ENCODE measurements at regions not wholly inside any gene's neighbourhood (a gene's known extent, or its start where the extent isn't known, plus 50 kb on each side); places are given as distances from the start of the nearest gene placed in this dataset.

DNA sequence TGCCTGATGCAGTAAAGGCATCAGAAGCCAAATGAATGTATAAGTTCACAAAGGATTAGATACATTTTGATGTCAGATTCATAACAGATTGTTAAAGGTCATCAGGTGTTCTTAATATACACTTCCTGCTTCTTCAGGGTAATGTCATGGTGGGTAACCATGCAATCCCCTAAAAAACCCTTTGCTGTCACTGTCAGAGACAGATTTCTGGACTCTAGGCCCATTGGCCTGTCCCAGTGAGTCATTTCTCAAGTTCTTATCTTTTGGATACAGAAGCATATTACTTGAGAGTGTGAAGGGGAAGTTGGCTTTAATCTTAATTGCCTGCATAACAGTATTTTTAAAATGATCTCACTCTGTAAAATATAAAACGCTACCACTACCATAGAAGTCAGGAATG lies 895.6 kb upstream of the MAP3K7 start:
- no peaks in the 10 kb centered on the region for H3K4me1 ChIP-seq (ENCODE audit: control insufficient read depth in 1 of 2, insufficient read depth in 2 of 2, low read length in 2 of 2)
- no peaks in the 10 kb centered on the region for H3K9me3 ChIP-seq (ENCODE audit: control insufficient read depth in 1 of 2, low read length in 2 of 2)
- H3K27ac ChIP-seq (ENCODE audit: low read length) = no peak overlapping the region
- H3K27me3 ChIP-seq (ENCODE audit: low read depth, low read length) = no peaks in the 10 kb centered on the region
- H3K4me3 ChIP-seq (ENCODE audit: low read depth in 1 of 2, low read length in 2 of 2) = no peak overlapping the region
- no peaks in the 10 kb centered on the region for H3K36me3 ChIP-seq (ENCODE audit: control insufficient read depth in 1 of 2, insufficient read depth in 2 of 2, low read length in 2 of 2)

- Histone ChIP-seq H3K27me3 (ENCODE audit: low read depth, low read length) (no peaks in the 10 kb centered on the region), H3K27ac (ENCODE audit: low read length) (no peak overlapping the region), H3K4me3 (ENCODE audit: low read depth in 1 of 2, low read length in 2 of 2) (no peak overlapping the region), H3K9me3 (ENCODE audit: control insufficient read depth in 1 of 2, low read length in 2 of 2) (no peaks in the 10 kb centered on the region), H3K36me3 (ENCODE audit: control insufficient read depth in 1 of 2, insufficient read depth in 2 of 2, low read length in 2 of 2) (no peaks in the 10 kb centered on the region), H3K4me1 (ENCODE audit: control insufficient read depth in 1 of 2, insufficient read depth in 2 of 2, low read length in 2 of 2) (peaks cover 0 to 6% of the 10 kb centered on the region in 2 donors)
These were observed 893.5 kb upstream of the MAP3K7 start for GRCh38 chr6:91480402-91480801.

DNA sequence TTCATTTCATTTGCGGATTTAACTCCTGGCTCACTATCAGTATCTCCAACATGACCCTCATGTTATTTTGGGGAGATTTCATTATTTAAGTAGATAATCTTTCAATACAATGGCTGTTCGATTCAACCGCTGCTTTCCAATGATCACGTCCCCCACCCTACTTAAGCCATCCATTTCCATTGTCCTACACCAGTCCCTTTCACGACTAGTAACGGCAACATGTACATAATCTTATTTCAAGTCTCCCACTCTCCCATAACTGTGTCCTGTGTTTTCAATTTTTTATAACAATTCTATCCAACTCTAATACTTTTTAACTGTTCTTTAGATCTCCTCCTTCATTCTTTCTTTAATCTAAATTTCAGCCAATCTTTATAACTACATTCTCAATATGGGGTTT lies 890.8 kb upstream of the MAP3K7 start:
- Histone ChIP-seq H3K27ac (ENCODE audit: low read length) (no peak overlapping the region), H3K9me3 (ENCODE audit: control insufficient read depth in 1 of 2, low read length in 2 of 2) (no peaks in the 10 kb centered on the region), H3K4me1 (ENCODE audit: control insufficient read depth in 1 of 2, insufficient read depth in 2 of 2, low read length in 2 of 2) (peaks cover 0 to 6% of the 10 kb centered on the region in 2 donors), H3K36me3 (ENCODE audit: control insufficient read depth in 1 of 2, insufficient read depth in 2 of 2, low read length in 2 of 2) (no peaks in the 10 kb centered on the region), H3K4me3 (ENCODE audit: low read depth in 1 of 2, low read length in 2 of 2) (no peak overlapping the region), H3K27me3 (ENCODE audit: low read depth, low read length) (no peaks in the 10 kb centered on the region)

DNA sequence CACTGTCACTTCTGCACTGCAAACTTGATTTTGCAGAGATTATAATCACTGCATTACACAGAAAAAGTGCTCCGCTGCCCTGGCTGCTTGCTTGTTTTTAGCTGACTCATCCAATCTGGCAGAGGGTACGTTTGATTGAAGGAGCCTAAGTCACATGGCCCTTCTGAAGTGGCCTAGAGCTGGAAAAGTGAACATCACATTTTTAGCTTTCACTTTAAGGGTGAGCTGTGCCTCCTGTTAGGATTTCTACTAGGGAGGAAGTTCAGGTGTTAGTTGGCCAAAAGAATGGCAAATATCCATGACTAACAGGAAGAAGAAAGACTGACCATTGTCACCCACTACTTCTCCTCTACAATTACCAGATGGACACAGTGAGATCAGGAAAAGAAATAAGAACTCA lies 889.1 kb upstream of the MAP3K7 start:
- peak overlapping the region in 1 of 2 donors; percentile 7 for H3K4me3 ChIP-seq (ENCODE audit: low read depth in 1 of 2, low read length in 2 of 2)

DNA sequence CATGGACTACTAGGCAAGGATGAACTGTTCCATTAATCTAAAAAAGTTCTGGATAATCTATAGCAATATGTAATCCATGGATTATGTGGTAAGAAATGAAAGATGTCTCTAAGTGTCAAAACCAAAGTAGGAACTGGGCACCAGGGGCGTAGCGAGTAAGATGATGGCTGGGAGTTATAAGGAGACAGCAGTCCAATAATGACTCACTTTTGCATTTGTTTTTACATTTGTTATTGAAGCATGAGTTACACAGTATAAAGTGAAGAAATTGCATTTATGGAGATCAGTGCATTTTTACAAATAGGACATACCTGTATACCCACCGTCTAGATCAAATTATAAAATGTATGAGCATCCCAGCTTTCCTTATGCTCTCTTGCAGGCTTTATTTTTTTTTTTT lies 878.5 kb upstream of the MAP3K7 start:
- Histone ChIP-seq H3K9me3 (ENCODE audit: control insufficient read depth in 1 of 2, low read length in 2 of 2) (no peaks in the 10 kb centered on the region), H3K4me3 (ENCODE audit: low read depth in 1 of 2, low read length in 2 of 2) (no peak overlapping the region), H3K27me3 (ENCODE audit: low read depth, low read length) (no peaks in the 10 kb centered on the region), H3K4me1 (ENCODE audit: control insufficient read depth in 1 of 2, insufficient read depth in 2 of 2, low read length in 2 of 2) (no peaks in the 10 kb centered on the region), H3K36me3 (ENCODE audit: control insufficient read depth in 1 of 2, insufficient read depth in 2 of 2, low read length in 2 of 2) (no peaks in the 10 kb centered on the region), H3K27ac (ENCODE audit: low read length) (no peak overlapping the region)

More for the DNA sequence above, 889.1 kb upstream of the MAP3K7 start:
- no peaks in the 10 kb centered on the region for H3K9me3 ChIP-seq (ENCODE audit: control insufficient read depth in 1 of 2, low read length in 2 of 2)
- H3K36me3 ChIP-seq (ENCODE audit: control insufficient read depth in 1 of 2, insufficient read depth in 2 of 2, low read length in 2 of 2) = no peaks in the 10 kb centered on the region
- H3K27me3 ChIP-seq (ENCODE audit: low read depth, low read length) = no peaks in the 10 kb centered on the region
- H3K4me1 ChIP-seq (ENCODE audit: control insufficient read depth in 1 of 2, insufficient read depth in 2 of 2, low read length in 2 of 2) = peaks cover 0 to 6% of the 10 kb centered on the region in 2 donors
- H3K27ac ChIP-seq (ENCODE audit: low read length) = no peak overlapping the region

DNA sequence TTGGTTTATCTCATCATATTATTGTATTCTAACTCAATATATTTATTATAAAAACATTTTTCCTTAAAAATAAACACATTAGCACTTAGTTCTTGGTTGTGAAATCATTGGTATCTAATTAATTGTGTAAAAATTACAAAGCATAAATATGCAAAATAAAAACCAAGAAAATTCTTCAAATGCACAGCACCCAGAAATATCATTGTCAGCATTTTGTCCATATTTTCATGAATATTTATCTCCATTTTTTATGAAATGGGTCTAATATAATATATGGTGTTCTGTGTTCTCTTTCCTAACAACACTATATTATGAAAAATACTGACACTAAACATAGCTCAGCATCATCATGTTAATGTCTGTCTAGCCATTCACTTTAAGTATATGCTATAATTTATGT lies 877.8 kb upstream of the MAP3K7 start:
- H3K4me3 ChIP-seq (ENCODE audit: low read depth in 1 of 2, low read length in 2 of 2) = no peak overlapping the region
- no peak overlapping the region for H3K27ac ChIP-seq (ENCODE audit: low read length)
- no peaks in the 10 kb centered on the region for H3K36me3 ChIP-seq (ENCODE audit: control insufficient read depth in 1 of 2, insufficient read depth in 2 of 2, low read length in 2 of 2)
- no peaks in the 10 kb centered on the region for H3K9me3 ChIP-seq (ENCODE audit: control insufficient read depth in 1 of 2, low read length in 2 of 2)
- H3K4me1 ChIP-seq (ENCODE audit: control insufficient read depth in 1 of 2, insufficient read depth in 2 of 2, low read length in 2 of 2) = no peaks in the 10 kb centered on the region
- no peaks in the 10 kb centered on the region for H3K27me3 ChIP-seq (ENCODE audit: low read depth, low read length)

DNA sequence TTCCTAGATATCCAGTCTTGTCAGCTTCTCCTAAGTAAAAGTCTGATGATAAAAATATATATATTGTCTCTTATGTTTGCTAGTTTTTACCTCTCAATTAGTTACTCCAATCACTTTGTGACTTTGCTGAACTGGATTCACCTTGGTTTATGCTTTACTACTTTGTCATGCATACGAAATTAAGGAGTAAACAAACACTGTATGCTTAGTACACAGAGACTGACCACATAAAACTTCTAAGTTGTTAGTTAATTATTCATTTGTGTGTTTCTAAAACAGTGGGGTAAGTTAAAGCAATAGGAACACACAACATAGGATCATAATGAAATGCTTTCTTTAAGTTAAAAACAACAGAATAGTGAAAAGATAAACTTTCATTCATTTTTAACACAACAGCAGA lies 877.3 kb upstream of the MAP3K7 start:
- Histone ChIP-seq H3K36me3 (ENCODE audit: control insufficient read depth in 1 of 2, insufficient read depth in 2 of 2, low read length in 2 of 2) (no peaks in the 10 kb centered on the region), H3K4me1 (ENCODE audit: control insufficient read depth in 1 of 2, insufficient read depth in 2 of 2, low read length in 2 of 2) (no peaks in the 10 kb centered on the region), H3K4me3 (ENCODE audit: low read depth in 1 of 2, low read length in 2 of 2) (no peak overlapping the region), H3K9me3 (ENCODE audit: control insufficient read depth in 1 of 2, low read length in 2 of 2) (no peaks in the 10 kb centered on the region), H3K27ac (ENCODE audit: low read length) (no peak overlapping the region), H3K27me3 (ENCODE audit: low read depth, low read length) (no peaks in the 10 kb centered on the region)

DNA sequence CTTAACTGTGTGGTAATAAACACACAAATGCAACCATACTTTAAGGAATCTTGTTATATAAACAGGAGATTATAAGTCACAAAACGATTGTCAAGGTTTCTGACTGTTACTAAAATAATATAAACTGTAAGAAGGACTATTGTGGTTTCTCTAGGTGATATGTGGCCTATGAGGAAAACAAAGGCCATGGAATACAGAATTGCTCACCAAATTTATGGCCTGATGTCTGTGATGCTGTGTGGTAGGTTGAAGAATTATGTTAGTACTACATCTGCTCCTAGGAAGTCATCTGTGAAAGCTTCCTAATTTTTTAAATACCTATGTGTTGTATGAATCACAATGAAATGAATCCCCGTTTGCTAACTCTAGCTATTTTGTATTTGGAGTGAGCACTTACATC lies 875.4 kb upstream of the MAP3K7 start:
- no peak overlapping the region for H3K27ac ChIP-seq (ENCODE audit: low read length)
- no peaks in the 10 kb centered on the region for H3K9me3 ChIP-seq (ENCODE audit: control insufficient read depth in 1 of 2, low read length in 2 of 2)
- no peaks in the 10 kb centered on the region for H3K4me1 ChIP-seq (ENCODE audit: control insufficient read depth in 1 of 2, insufficient read depth in 2 of 2, low read length in 2 of 2)
- H3K4me3 ChIP-seq (ENCODE audit: low read depth in 1 of 2, low read length in 2 of 2) = no peak overlapping the region
- H3K36me3 ChIP-seq (ENCODE audit: control insufficient read depth in 1 of 2, insufficient read depth in 2 of 2, low read length in 2 of 2) = no peaks in the 10 kb centered on the region
- H3K27me3 ChIP-seq (ENCODE audit: low read depth, low read length) = no peaks in the 10 kb centered on the region

- H3K4me3 ChIP-seq (ENCODE audit: low read depth in 1 of 2, low read length in 2 of 2) = no peak overlapping the region
- H3K36me3 ChIP-seq (ENCODE audit: control insufficient read depth in 1 of 2, insufficient read depth in 2 of 2, low read length in 2 of 2) = no peaks in the 10 kb centered on the region
- no peaks in the 10 kb centered on the region for H3K4me1 ChIP-seq (ENCODE audit: control insufficient read depth in 1 of 2, insufficient read depth in 2 of 2, low read length in 2 of 2)
- no peak overlapping the region for H3K27ac ChIP-seq (ENCODE audit: low read length)
- H3K27me3 ChIP-seq (ENCODE audit: low read depth, low read length) = no peaks in the 10 kb centered on the region
- H3K9me3 ChIP-seq (ENCODE audit: control insufficient read depth in 1 of 2, low read length in 2 of 2) = no peaks in the 10 kb centered on the region
These were observed 866.5 kb upstream of the MAP3K7 start for GRCh38 chr6:91453224-91453878.

DNA sequence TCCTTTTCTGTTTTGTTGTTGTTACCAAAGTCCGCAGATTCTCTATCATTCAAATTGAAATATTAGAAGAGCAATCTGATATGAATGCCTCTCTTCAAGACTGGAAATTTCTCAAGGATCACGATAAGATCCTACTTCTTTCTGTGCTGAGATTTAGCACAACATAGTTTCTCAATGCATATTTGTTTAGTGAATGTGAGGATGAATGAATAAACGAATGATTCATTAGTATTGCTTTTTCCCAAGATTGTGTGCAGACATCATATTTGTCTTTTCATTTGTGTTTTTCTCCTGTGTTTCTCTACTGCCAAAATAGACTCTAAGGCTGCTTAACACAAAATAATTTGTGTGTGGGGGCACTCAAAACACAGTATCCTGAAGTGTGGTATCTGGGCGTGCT lies 862.7 kb upstream of the MAP3K7 start:
- no peak overlapping the region for H3K4me3 ChIP-seq (ENCODE audit: low read depth in 1 of 2, low read length in 2 of 2)
- H3K27ac ChIP-seq (ENCODE audit: low read length) = no peak overlapping the region
- H3K4me1 ChIP-seq (ENCODE audit: control insufficient read depth in 1 of 2, insufficient read depth in 2 of 2, low read length in 2 of 2) = no peaks in the 10 kb centered on the region
- no peaks in the 10 kb centered on the region for H3K27me3 ChIP-seq (ENCODE audit: low read depth, low read length)
- H3K9me3 ChIP-seq (ENCODE audit: control insufficient read depth in 1 of 2, low read length in 2 of 2) = no peaks in the 10 kb centered on the region
- no peaks in the 10 kb centered on the region for H3K36me3 ChIP-seq (ENCODE audit: control insufficient read depth in 1 of 2, insufficient read depth in 2 of 2, low read length in 2 of 2)

DNA sequence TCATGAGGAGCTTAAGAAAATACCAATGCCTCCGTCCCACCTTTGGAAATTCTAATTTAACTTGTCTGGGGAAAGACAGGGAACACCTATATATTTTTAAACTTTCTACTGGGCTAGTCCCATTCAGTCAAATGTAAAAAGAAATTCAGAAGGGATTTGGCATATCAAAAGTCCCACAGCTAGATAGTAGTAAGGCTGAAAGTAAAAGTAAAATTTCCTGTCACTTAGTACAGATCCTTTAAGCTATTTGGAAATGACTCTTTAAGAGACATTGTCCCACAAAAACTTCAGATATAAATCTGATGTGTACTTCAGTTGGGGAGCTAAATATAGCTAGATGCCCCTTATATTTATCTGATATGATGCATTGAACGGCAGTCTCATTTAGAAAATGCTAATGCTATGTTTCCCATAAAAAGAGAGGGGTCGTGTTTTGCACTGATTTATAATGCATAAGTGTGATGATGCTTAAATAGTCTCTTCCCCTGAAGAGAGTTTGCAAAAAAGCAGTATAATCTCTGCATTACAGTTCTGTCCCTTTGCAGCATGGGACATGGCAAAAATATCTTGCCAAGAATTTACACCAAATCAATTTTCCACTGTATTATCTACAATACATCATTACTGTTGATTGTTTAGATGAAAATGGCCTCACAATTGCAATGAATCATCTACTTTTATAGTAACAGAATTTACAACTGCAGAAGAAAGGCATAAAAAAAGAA lies 860.8 kb upstream of the MAP3K7 start:
- H3K4me3 ChIP-seq (ENCODE audit: low read depth in 1 of 2, low read length in 2 of 2) = no peak overlapping the region
- H3K36me3 ChIP-seq (ENCODE audit: control insufficient read depth in 1 of 2, insufficient read depth in 2 of 2, low read length in 2 of 2) = no peaks in the 10 kb centered on the region
- no peaks in the 10 kb centered on the region for H3K9me3 ChIP-seq (ENCODE audit: control insufficient read depth in 1 of 2, low read length in 2 of 2)
- H3K27me3 ChIP-seq (ENCODE audit: low read depth, low read length) = no peaks in the 10 kb centered on the region
- no peaks in the 10 kb centered on the region for H3K4me1 ChIP-seq (ENCODE audit: control insufficient read depth in 1 of 2, insufficient read depth in 2 of 2, low read length in 2 of 2)
- H3K27ac ChIP-seq (ENCODE audit: low read length) = no peak overlapping the region

- Histone ChIP-seq H3K27me3 (ENCODE audit: low read depth, low read length) (no peaks in the 10 kb centered on the region), H3K36me3 (ENCODE audit: control insufficient read depth in 1 of 2, insufficient read depth in 2 of 2, low read length in 2 of 2) (no peaks in the 10 kb centered on the region), H3K9me3 (ENCODE audit: control insufficient read depth in 1 of 2, low read length in 2 of 2) (no peaks in the 10 kb centered on the region), H3K4me3 (ENCODE audit: low read depth in 1 of 2, low read length in 2 of 2) (no peak overlapping the region), H3K4me1 (ENCODE audit: control insufficient read depth in 1 of 2, insufficient read depth in 2 of 2, low read length in 2 of 2) (no peaks in the 10 kb centered on the region), H3K27ac (ENCODE audit: low read length) (no peak overlapping the region)
These were observed 860.2 kb upstream of the MAP3K7 start for GRCh38 chr6:91447081-91447480.

Measured in muscle layer of duodenum (tissue), 2 donors.